ENCODE measurements at regions not wholly inside any gene's neighbourhood (a gene's known extent, or its start where the extent isn't known, plus 50 kb on each side); places are given as distances from the start of the nearest gene placed in this dataset.
"Not testable (repeated sequence)": the region's sequence is repeated elsewhere in the genome, so short reads cannot be mapped to it uniquely, and the experiment has no call there.

- no peak for DNase-seq (ENCODE audit: low read depth)
Observed at GRCh38 chr2:106009096-106009495, 185.0 kb downstream of the UXS1 start.

- DNase-seq (ENCODE audit: low read depth) = no peak
Observed at GRCh38 chr2:106004851-106005250, 189.2 kb downstream of the UXS1 start.

- no peak for DNase-seq (ENCODE audit: low read depth)
Observed at GRCh38 chr2:105999211-105999989, 194.7 kb downstream of the UXS1 start.

GRCh38 chr2:105997711-105998110 is 196.4 kb downstream of the UXS1 start:
- DNase-seq (ENCODE audit: low read depth) = no peak

GRCh38 chr2:105990624-105991023 is 203.5 kb downstream of the UXS1 start:
- DNase-seq (ENCODE audit: low read depth) = no peak

- not testable (repeated sequence) for DNase-seq (ENCODE audit: low read depth)
Observed at GRCh38 chr2:105989803-105990202, 204.3 kb downstream of the UXS1 start.

GRCh38 chr2:105989070-105989469 is 205.0 kb downstream of the UXS1 start:
- no peak for DNase-seq (ENCODE audit: low read depth)

GRCh38 chr2:105977807-105978206 is 216.3 kb downstream of the UXS1 start:
- DNase-seq (ENCODE audit: low read depth) = no peak

GRCh38 chr2:105977212-105977611 is 216.9 kb downstream of the UXS1 start:
- peak; percentile 68 for DNase-seq (ENCODE audit: low read depth)

GRCh38 chr2:105974812-105975211 is 219.3 kb downstream of the UXS1 start:
- DNase-seq (ENCODE audit: low read depth) = no peak

- DNase-seq (ENCODE audit: low read depth) = no peak
Observed at GRCh38 chr2:105972927-105973326, 221.2 kb downstream of the UXS1 start.

GRCh38 chr2:105972246-105972645 is 221.9 kb downstream of the UXS1 start:
- no peak for DNase-seq (ENCODE audit: low read depth)

GRCh38 chr2:105969552-105969951 is 224.5 kb downstream of the UXS1 start:
- DNase-seq (ENCODE audit: low read depth) = no peak

GRCh38 chr2:105962221-105962620 is 217.5 kb downstream of the NCK2 start:
- DNase-seq (ENCODE audit: low read depth) = no peak

GRCh38 chr2:105961599-105962146 is 217.0 kb downstream of the NCK2 start:
- no peak for DNase-seq (ENCODE audit: low read depth)

- no peak for DNase-seq (ENCODE audit: low read depth)
Observed at GRCh38 chr2:105959357-105959756, 214.6 kb downstream of the NCK2 start.

- DNase-seq (ENCODE audit: low read depth) = no peak
Observed at GRCh38 chr2:105954891-105955290, 210.2 kb downstream of the NCK2 start.

- no peak for DNase-seq (ENCODE audit: low read depth)
Observed at GRCh38 chr2:105953942-105954341, 209.2 kb downstream of the NCK2 start.

- DNase-seq (ENCODE audit: low read depth) = no peak
Observed at GRCh38 chr2:105952131-105952530, 207.4 kb downstream of the NCK2 start.

- DNase-seq (ENCODE audit: low read depth) = no peak
Observed at GRCh38 chr2:105951384-105951694, 206.6 kb downstream of the NCK2 start.

GRCh38 chr2:105950521-105951383 is 206.0 kb downstream of the NCK2 start:
- no peak for DNase-seq (ENCODE audit: low read depth)

- DNase-seq (ENCODE audit: low read depth) = no peak
Observed at GRCh38 chr2:105943977-105944376, 199.3 kb downstream of the NCK2 start.
